Activated naive CD8-positive, alpha-beta T cell (primary cell): ENCODE measurements at regions not wholly inside any gene's neighbourhood (a gene's known extent, or its start where the extent isn't known, plus 50 kb on each side); places are given as distances from the start of the nearest gene placed in this dataset.
"Not testable (repeated sequence)": the region's sequence is repeated elsewhere in the genome, so short reads cannot be mapped to it uniquely, and the experiment has no call there.

Source experiments
- H3K27ac Mint-ChIP-seq: one replicate; pipeline ENCODE4 v1.8.0; 2021; ENCODE audit warnings: mixed read lengths
- H3K27me3 Mint-ChIP-seq: one replicate; pipeline ENCODE4 v1.8.0; 2021; ENCODE audit warnings: mixed read lengths
- H3K36me3 Mint-ChIP-seq: one replicate; pipeline ENCODE4 v1.8.0; 2021; ENCODE audit warnings: mixed read lengths
- H3K4me1 Mint-ChIP-seq: one replicate; pipeline ENCODE4 v1.8.0; 2021; ENCODE audit warnings: low read depth, mixed read lengths
- H3K4me3 Mint-ChIP-seq: one replicate; pipeline ENCODE4 v1.8.0; 2021; ENCODE audit warnings: mild to moderate bottlenecking, mixed read lengths
- H3K9me3 Mint-ChIP-seq: one replicate; pipeline ENCODE4 v1.8.0; 2021; ENCODE audit warnings: low read depth, mixed read lengths

- Mint-ChIP-seq H3K9me3 (peaks cover 9% of the 10 kb centered on the region), H3K27me3 (no peaks in the 10 kb centered on the region), H3K27ac (no peak overlapping the region), H3K4me3 (no peak overlapping the region), H3K4me1 (peaks cover 15% of the 10 kb centered on the region), H3K36me3 (peaks cover 8% of the 10 kb centered on the region)
Observed at GRCh38 chr10:9035355-9035754, 980.9 kb downstream of the GATA3 start.

- H3K9me3 Mint-ChIP-seq = peaks cover 9% of the 10 kb centered on the region
Observed at GRCh38 chr10:9036711-9037204, 982.3 kb downstream of the GATA3 start.

GRCh38 chr10:9038146-9038714 lies 983.7 kb downstream of the GATA3 start:
- H3K36me3 Mint-ChIP-seq = peaks cover 8% of the 10 kb centered on the region
- no peaks in the 10 kb centered on the region for H3K27me3 Mint-ChIP-seq
- H3K4me3 Mint-ChIP-seq = no peak overlapping the region

More at GRCh38 chr10:9036711-9037204, 982.3 kb downstream of the GATA3 start:
- no peak overlapping the region for H3K4me3 Mint-ChIP-seq
- peaks cover 13% of the 10 kb centered on the region for H3K4me1 Mint-ChIP-seq
- H3K36me3 Mint-ChIP-seq = peaks cover 8% of the 10 kb centered on the region
- no peak overlapping the region for H3K27ac Mint-ChIP-seq
- no peaks in the 10 kb centered on the region for H3K27me3 Mint-ChIP-seq

GRCh38 chr10:9043466-9043865 lies 989.0 kb downstream of the GATA3 start:
- H3K4me3 Mint-ChIP-seq = no peak overlapping the region
- H3K4me1 Mint-ChIP-seq = peaks cover 2% of the 10 kb centered on the region
- peaks cover 7% of the 10 kb centered on the region for H3K36me3 Mint-ChIP-seq
- H3K9me3 Mint-ChIP-seq = peaks cover 4% of the 10 kb centered on the region
- H3K27me3 Mint-ChIP-seq = no peaks in the 10 kb centered on the region
- H3K27ac Mint-ChIP-seq = no peak overlapping the region

More at GRCh38 chr10:9038146-9038714, 983.7 kb downstream of the GATA3 start:
- Mint-ChIP-seq H3K27ac (no peak overlapping the region), H3K9me3 (peaks cover 9% of the 10 kb centered on the region), H3K4me1 (peaks cover 5% of the 10 kb centered on the region)

- peaks cover 6% of the 10 kb centered on the region for H3K4me1 Mint-ChIP-seq
- no peak overlapping the region for H3K4me3 Mint-ChIP-seq
- peaks cover 14% of the 10 kb centered on the region for H3K9me3 Mint-ChIP-seq
- peaks cover 7% of the 10 kb centered on the region for H3K36me3 Mint-ChIP-seq
- no peaks in the 10 kb centered on the region for H3K27me3 Mint-ChIP-seq
- H3K27ac Mint-ChIP-seq = no peak overlapping the region
Observed at GRCh38 chr10:9045311-9045710, 990.8 kb downstream of the GATA3 start.

GRCh38 chr10:9051328-9051974 lies 997.0 kb downstream of the GATA3 start:
- peaks cover 9% of the 10 kb centered on the region for H3K36me3 Mint-ChIP-seq
- no peaks in the 10 kb centered on the region for H3K27me3 Mint-ChIP-seq
- peak overlapping the region; percentile 38 for H3K4me3 Mint-ChIP-seq
- peaks cover 25% of the 10 kb centered on the region for H3K9me3 Mint-ChIP-seq
- peaks cover 29% of the 10 kb centered on the region for H3K4me1 Mint-ChIP-seq
- H3K27ac Mint-ChIP-seq = peak overlapping the region; percentile 69

GRCh38 chr10:9052767-9053166 lies 998.3 kb downstream of the GATA3 start:
- H3K9me3 Mint-ChIP-seq = peaks cover 25% of the 10 kb centered on the region
- peak overlapping the region; percentile 54 for H3K27ac Mint-ChIP-seq
- H3K4me3 Mint-ChIP-seq = peak overlapping the region; percentile 7
- H3K4me1 Mint-ChIP-seq = peaks cover 27% of the 10 kb centered on the region
- H3K36me3 Mint-ChIP-seq = peaks cover 9% of the 10 kb centered on the region
- H3K27me3 Mint-ChIP-seq = no peaks in the 10 kb centered on the region

- Mint-ChIP-seq H3K9me3 (peaks cover 15% of the 10 kb centered on the region), H3K4me3 (no peak overlapping the region), H3K4me1 (peaks cover 31% of the 10 kb centered on the region)
Observed at GRCh38 chr10:9056521-9056920, 1002.0 kb downstream of the GATA3 start.

GRCh38 chr10:9057293-9057692 lies 1002.8 kb downstream of the GATA3 start:
- H3K36me3 Mint-ChIP-seq, H3K27ac Mint-ChIP-seq: not testable (repeated sequence)

More at GRCh38 chr10:9056521-9056920, 1002.0 kb downstream of the GATA3 start:
- no peak overlapping the region for H3K27ac Mint-ChIP-seq
- peaks cover 7% of the 10 kb centered on the region for H3K36me3 Mint-ChIP-seq
- no peaks in the 10 kb centered on the region for H3K27me3 Mint-ChIP-seq

GRCh38 chr10:9060314-9060713 lies 1005.8 kb downstream of the GATA3 start:
- Mint-ChIP-seq H3K27ac (peak overlapping the region; percentile 69), H3K27me3 (no peaks in the 10 kb centered on the region), H3K4me1 (peaks cover 25% of the 10 kb centered on the region), H3K4me3 (peak overlapping the region; percentile 63), H3K9me3 (peaks cover 7% of the 10 kb centered on the region), H3K36me3 (peaks cover 2% of the 10 kb centered on the region)

More at GRCh38 chr10:9057293-9057692, 1002.8 kb downstream of the GATA3 start:
- peaks cover 15% of the 10 kb centered on the region for H3K9me3 Mint-ChIP-seq
- not testable (repeated sequence) for H3K4me3 Mint-ChIP-seq, H3K27me3 Mint-ChIP-seq
- H3K4me1 Mint-ChIP-seq = peaks cover 32% of the 10 kb centered on the region

- peak overlapping the region; percentile 3 for H3K4me3 Mint-ChIP-seq
- H3K27ac Mint-ChIP-seq = peak overlapping the region; percentile 8
- no peaks in the 10 kb centered on the region for H3K27me3 Mint-ChIP-seq
- peaks cover 25% of the 10 kb centered on the region for H3K4me1 Mint-ChIP-seq
- H3K36me3 Mint-ChIP-seq = no peaks in the 10 kb centered on the region
- no peaks in the 10 kb centered on the region for H3K9me3 Mint-ChIP-seq
Observed at GRCh38 chr10:9061871-9062270, 1007.4 kb downstream of the GATA3 start.

GRCh38 chr10:9066152-9066551 lies 1011.7 kb downstream of the GATA3 start:
- Mint-ChIP-seq H3K4me1 (peaks cover 30% of the 10 kb centered on the region), H3K9me3 (no peaks in the 10 kb centered on the region), H3K27me3 (no peaks in the 10 kb centered on the region), H3K36me3 (no peaks in the 10 kb centered on the region), H3K27ac (no peak overlapping the region), H3K4me3 (no peak overlapping the region)

- Mint-ChIP-seq H3K36me3 (no peaks in the 10 kb centered on the region), H3K27ac (no peak overlapping the region), H3K9me3 (no peaks in the 10 kb centered on the region), H3K27me3 (no peaks in the 10 kb centered on the region), H3K4me1 (peaks cover 23% of the 10 kb centered on the region), H3K4me3 (no peak overlapping the region)
Observed at GRCh38 chr10:9068003-9068402, 1013.5 kb downstream of the GATA3 start.

- H3K27me3 Mint-ChIP-seq = no peaks in the 10 kb centered on the region
- H3K9me3 Mint-ChIP-seq = no peaks in the 10 kb centered on the region
- H3K36me3 Mint-ChIP-seq = no peaks in the 10 kb centered on the region
Observed at GRCh38 chr10:9069136-9069535, 1014.6 kb downstream of the GATA3 start.

GRCh38 chr10:9075420-9075819 lies 1020.9 kb downstream of the GATA3 start:
- Mint-ChIP-seq H3K27me3 (no peaks in the 10 kb centered on the region), H3K36me3 (peaks cover 6% of the 10 kb centered on the region), H3K4me1 (peaks cover 34% of the 10 kb centered on the region), H3K27ac (no peak overlapping the region), H3K4me3 (no peak overlapping the region), H3K9me3 (no peaks in the 10 kb centered on the region)

More at GRCh38 chr10:9069136-9069535, 1014.6 kb downstream of the GATA3 start:
- H3K27ac Mint-ChIP-seq = peak overlapping the region; percentile 46
- H3K4me3 Mint-ChIP-seq = no peak overlapping the region
- H3K4me1 Mint-ChIP-seq = peaks cover 28% of the 10 kb centered on the region
